Activated CD8-positive, alpha-beta T cell treated with anti-CD3 and anti-CD28 coated beads, Interleukin-2, amount 10 ng/mL, durations not matched to agents 7 days and 5 days (primary cell): ENCODE measurements at regions not wholly inside any gene's neighbourhood (a gene's known extent, or its start where the extent isn't known, plus 50 kb on each side); places are given as distances from the start of the nearest gene placed in this dataset.

Experiments
- ATAC-seq: fragments of 150-1000 bp; cut with Tn5 transposase; one replicate; pipeline ENCODE4 v1.10.0; 2021; ENCODE audit warnings: moderate library complexity
- CTCF ChIA-PET: fragments of 350-600 bp; sonication (Branson Sonifier 250); formaldehyde crosslinking; loops from one replicate; lab custom pipeline; 2021; ENCODE audit warnings: antibody characterized with exemption; lab: Charles Lee
- POLR2A ChIA-PET: fragments of 350-600 bp; sonication (Branson Sonifier 250); formaldehyde crosslinking; loops from one replicate; lab custom pipeline; 2021; ENCODE audit warnings: antibody characterized with exemption; lab: Charles Lee
- DNase-seq: peaks from one replicate; pipeline ENCODE4 v3.0.0-alpha.2; 2020
- H3K27ac Mint-ChIP-seq: one replicate; pipeline ENCODE4 v1.8.0; 2021; ENCODE audit warnings: mild to moderate bottlenecking, mixed read lengths
- H3K27me3 Mint-ChIP-seq: one replicate; pipeline ENCODE4 v1.8.0; 2021; ENCODE audit warnings: low read depth, mixed read lengths
- H3K36me3 Mint-ChIP-seq: one replicate; pipeline ENCODE4 v1.8.0; 2021; ENCODE audit warnings: low read depth, mixed read lengths
- H3K4me1 Mint-ChIP-seq: one replicate; pipeline ENCODE4 v1.8.0; 2021; ENCODE audit warnings: low read depth, mixed read lengths
- H3K4me3 Mint-ChIP-seq: one replicate; pipeline ENCODE4 v1.8.0; 2021; ENCODE audit warnings: mild to moderate bottlenecking, mixed read lengths
- H3K9me3 Mint-ChIP-seq: one replicate; pipeline ENCODE4 v1.8.0; 2022; ENCODE audit warnings: mixed read lengths; ENCODE audit not compliant: insufficient read depth

DNA sequence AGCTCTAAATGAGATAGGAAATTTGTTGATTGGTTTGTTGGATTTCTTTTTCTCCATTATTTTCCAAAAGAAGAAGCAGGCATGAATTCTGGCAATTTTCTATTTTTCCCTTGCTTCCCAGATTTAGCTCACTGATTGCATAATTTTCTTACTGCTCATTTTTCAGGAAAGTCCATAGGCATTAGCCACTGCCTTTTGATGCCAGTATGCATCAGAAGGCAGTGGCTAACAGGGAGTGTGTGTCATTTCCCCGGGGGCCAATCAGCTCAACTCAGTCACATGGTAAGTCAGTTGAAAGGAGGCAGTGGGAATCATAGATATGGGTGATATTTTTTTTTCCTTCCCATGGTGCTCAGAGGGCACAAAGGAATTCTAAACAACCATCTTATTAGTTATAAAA, 156.7 kb downstream of the TRIML1 start:
- Mint-ChIP-seq H3K9me3 (no peaks in the 10 kb centered on the region), H3K4me3 (no peak overlapping the region), H3K27me3 (no peaks in the 10 kb centered on the region), H3K36me3 (no peaks in the 10 kb centered on the region), H3K4me1 (no peaks in the 10 kb centered on the region), H3K27ac (no peak overlapping the region)
- ChIA-PET CTCF (no interaction called here), POLR2A (interaction anchor here (0.7 kb wide), 1 partner anchor 40 kb away, joined by 3 read pairs; no protein-coding TSS in a partner anchor)
- DNase-seq: no peak
- ATAC-seq: no peak

DNA sequence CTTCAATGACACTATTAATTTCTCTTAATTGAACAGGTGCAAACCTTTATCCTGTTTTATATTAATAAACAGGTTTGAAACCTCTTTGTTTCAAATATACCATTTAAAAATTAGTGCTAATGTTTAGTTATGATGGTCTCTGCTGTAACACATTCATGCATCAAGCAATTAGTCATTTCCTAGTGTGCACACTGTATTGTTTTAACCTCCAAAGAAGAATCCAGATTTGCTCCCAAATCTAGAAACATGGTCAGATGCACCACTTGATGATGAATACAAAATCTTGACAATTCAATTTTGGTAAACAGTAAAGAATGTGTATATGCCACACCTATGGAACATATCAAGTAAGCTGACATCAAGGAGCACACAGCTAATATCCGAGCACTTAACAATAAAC, 157.1 kb downstream of the TRIML1 start:
- ATAC-seq: no peak
- CTCF ChIA-PET: no interaction called here
- no peak overlapping the region for H3K27ac Mint-ChIP-seq
- no peaks in the 10 kb centered on the region for H3K4me1 Mint-ChIP-seq
- no peaks in the 10 kb centered on the region for H3K27me3 Mint-ChIP-seq
- POLR2A ChIA-PET: interaction anchor here (0.7 kb wide), 1 partner anchor 40 kb away, joined by 3 read pairs; no protein-coding TSS in a partner anchor
- H3K9me3 Mint-ChIP-seq: no peaks in the 10 kb centered on the region
- H3K36me3 Mint-ChIP-seq: no peaks in the 10 kb centered on the region
- H3K4me3 Mint-ChIP-seq: no peak overlapping the region
- DNase-seq: no peak

DNA sequence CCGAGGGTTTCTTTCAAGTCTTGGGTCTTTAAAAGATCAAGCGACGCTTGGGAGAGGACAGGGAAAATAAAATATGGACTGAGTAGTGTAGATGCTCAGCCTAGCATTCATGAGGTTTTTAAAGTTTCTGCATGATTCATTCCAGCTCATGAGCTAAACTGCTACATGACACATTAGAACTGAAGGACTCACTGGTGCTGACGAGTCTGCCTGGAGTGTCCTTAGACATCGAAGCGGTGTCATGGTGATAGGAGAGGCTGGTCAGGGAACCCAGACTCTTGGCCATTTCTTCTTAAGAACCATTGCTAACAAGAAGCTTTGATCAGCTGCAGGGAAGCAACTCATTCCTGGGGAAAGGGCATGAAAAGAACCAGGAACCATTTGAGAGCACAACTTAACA, 158.6 kb downstream of the TRIML1 start:
- no peak overlapping the region for H3K4me3 Mint-ChIP-seq
- CTCF ChIA-PET: no interaction called here
- H3K4me1 Mint-ChIP-seq: no peaks in the 10 kb centered on the region
- H3K36me3 Mint-ChIP-seq: peaks cover 2% of the 10 kb centered on the region
- ATAC-seq (no peak), DNase-seq (no peak)
- peaks cover 4% of the 10 kb centered on the region for H3K9me3 Mint-ChIP-seq
- no peaks in the 10 kb centered on the region for H3K27me3 Mint-ChIP-seq
- POLR2A ChIA-PET: no interaction called here
- no peak overlapping the region for H3K27ac Mint-ChIP-seq

DNA sequence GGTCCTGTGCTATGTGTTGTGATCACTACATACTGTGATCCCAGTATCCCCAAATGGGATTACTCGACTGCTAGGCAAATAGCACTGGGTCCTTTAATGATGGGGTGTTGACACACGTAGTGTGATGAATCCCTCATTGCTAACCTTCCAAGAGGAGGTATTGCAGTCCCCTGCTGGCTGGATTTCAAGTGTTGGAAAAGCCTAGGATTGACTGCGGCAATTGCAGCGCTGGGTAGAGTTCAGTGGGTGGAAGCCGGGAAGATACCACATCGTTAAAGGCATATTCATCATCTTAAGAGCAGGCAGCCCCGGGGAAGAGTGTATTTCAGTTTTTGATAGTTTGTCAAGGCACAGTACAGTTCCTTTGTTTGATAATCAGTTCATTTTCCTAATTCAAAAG, 159.9 kb downstream of the TRIML1 start:
- H3K4me1 Mint-ChIP-seq: no peaks in the 10 kb centered on the region
- no peaks in the 10 kb centered on the region for H3K27me3 Mint-ChIP-seq
- peaks cover 2% of the 10 kb centered on the region for H3K36me3 Mint-ChIP-seq
- DNase-seq: no peak
- ChIA-PET CTCF (no interaction called here), POLR2A (no interaction called here)
- no peak overlapping the region for H3K4me3 Mint-ChIP-seq
- peaks cover 4% of the 10 kb centered on the region for H3K9me3 Mint-ChIP-seq
- no peak overlapping the region for H3K27ac Mint-ChIP-seq
- no peak for ATAC-seq

DNA sequence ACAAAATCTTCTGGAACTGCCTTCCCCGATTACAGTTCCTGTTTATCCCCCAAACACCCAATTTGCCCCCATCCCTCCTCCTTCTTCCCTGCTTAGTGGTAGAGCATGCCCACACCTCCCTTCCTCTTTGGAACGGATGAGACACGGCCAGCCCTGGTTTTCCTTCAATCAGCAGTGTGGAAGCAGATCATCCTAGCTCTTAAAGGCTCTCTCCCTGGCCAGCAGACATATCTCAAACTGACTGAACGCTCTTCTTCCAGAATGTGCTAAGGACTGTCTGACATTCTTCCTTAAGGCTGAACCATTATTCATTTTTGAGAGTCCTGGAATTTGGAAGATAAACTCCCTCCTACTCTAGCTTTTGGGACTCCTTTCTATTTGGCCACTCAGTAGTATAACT, 161.1 kb downstream of the TRIML1 start:
- H3K9me3 Mint-ChIP-seq: peaks cover 12% of the 10 kb centered on the region
- ATAC-seq: no peak
- peaks cover 2% of the 10 kb centered on the region for H3K36me3 Mint-ChIP-seq
- ChIA-PET POLR2A (no interaction called here), CTCF (no interaction called here)
- H3K4me3 Mint-ChIP-seq: no peak overlapping the region
- H3K4me1 Mint-ChIP-seq: no peaks in the 10 kb centered on the region
- no peaks in the 10 kb centered on the region for H3K27me3 Mint-ChIP-seq
- no peak overlapping the region for H3K27ac Mint-ChIP-seq
- DNase-seq: no peak

DNA sequence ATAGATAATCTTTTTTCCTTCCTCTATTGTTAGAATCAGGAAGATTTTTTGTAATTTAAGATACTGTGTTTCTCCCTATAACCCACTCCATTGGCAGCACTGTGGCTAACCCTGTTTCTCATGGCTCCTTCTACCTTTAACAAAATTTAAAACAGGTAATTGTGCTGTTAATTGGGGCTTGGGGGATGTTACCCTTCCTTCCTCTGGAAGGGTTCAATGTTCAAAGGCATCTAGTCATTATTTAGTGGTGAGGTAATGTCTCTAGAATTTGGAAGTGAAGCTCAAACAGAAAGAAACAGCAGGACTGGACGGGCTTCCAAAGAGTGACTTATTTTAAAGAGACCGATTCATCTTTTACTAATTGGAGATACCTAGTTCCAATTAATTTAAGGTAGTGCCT, 166.4 kb downstream of the TRIML1 start:
- H3K27me3 Mint-ChIP-seq: no peaks in the 10 kb centered on the region
- peaks cover 2% of the 10 kb centered on the region for H3K36me3 Mint-ChIP-seq
- DNase-seq (no peak), ATAC-seq (no peak)
- CTCF ChIA-PET: no interaction called here
- POLR2A ChIA-PET: no interaction called here
- H3K9me3 Mint-ChIP-seq: peaks cover 19% of the 10 kb centered on the region
- H3K27ac Mint-ChIP-seq: no peak overlapping the region
- no peak overlapping the region for H3K4me3 Mint-ChIP-seq
- H3K4me1 Mint-ChIP-seq: no peaks in the 10 kb centered on the region

DNA sequence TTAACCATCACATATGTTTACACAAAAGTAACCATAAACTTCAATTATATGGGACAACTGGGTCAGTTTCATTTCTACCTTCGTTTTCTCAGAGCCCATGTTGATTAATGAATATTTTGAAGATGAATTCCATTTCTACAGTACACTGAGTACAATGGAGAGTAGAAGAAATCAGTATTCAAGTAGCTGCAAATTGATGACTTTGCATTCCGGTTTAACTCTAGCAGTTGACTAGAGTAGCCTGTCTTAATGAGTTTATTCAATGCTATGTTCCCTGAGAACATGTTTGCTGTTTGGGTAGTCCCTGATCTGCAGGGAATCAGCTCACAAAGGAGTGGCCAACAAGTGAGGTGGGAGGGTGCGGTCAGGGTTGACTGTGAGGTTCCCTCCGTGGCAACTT, 168.3 kb downstream of the TRIML1 start:
- no peak overlapping the region for H3K4me3 Mint-ChIP-seq
- CTCF ChIA-PET: no interaction called here
- H3K27me3 Mint-ChIP-seq: no peaks in the 10 kb centered on the region
- H3K9me3 Mint-ChIP-seq: peaks cover 15% of the 10 kb centered on the region
- DNase-seq (no peak), ATAC-seq (no peak)
- H3K27ac Mint-ChIP-seq: no peak overlapping the region
- H3K36me3 Mint-ChIP-seq: no peaks in the 10 kb centered on the region
- no peaks in the 10 kb centered on the region for H3K4me1 Mint-ChIP-seq
- POLR2A ChIA-PET: no interaction called here

DNA sequence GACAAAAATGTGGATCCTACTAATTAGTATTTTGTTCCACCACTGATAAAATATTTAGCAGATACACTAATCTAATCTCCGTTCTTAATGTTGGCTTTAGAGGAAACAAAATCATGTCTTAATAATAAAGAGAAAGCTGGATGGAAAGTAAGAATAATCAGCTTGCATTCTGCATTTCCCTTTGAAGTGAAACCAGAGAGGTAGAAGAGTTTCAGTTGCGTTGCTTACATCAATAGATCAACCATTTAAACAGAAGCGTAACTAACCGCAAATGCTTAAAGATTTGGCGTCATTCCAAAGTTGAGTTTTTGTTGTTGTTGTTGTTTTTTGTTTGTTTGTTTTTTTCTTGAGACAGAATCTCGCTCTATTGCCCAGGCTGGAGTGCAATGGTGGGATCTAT, 168.9 kb downstream of the TRIML1 start:
- H3K36me3 Mint-ChIP-seq: no peaks in the 10 kb centered on the region
- ChIA-PET POLR2A (no interaction called here), CTCF (no interaction called here)
- H3K4me1 Mint-ChIP-seq: no peaks in the 10 kb centered on the region
- no peaks in the 10 kb centered on the region for H3K27me3 Mint-ChIP-seq
- H3K27ac Mint-ChIP-seq: no peak overlapping the region
- no peak for ATAC-seq
- peaks cover 19% of the 10 kb centered on the region for H3K9me3 Mint-ChIP-seq
- no peak for DNase-seq
- H3K4me3 Mint-ChIP-seq: no peak overlapping the region

DNA sequence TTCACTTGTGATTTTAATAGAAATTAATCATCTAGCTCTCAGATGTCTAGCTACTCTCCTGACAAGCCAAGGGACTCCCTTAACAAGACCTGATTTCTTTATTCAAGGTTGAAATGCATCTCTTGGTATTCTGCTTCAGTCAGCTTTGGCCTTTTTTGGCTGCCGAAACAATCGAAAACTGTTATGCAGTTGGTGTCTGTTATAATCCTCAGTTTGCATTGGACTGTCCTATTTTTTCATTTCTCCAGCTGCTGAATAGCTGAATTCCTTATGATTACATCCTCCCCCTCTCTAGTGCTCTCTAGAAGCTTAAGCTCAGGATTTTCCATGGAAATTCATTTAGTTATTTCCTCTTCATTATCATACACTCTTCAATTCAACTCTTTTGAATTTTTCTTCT, 177.2 kb downstream of the TRIML1 start:
- H3K36me3 Mint-ChIP-seq: no peaks in the 10 kb centered on the region
- no peaks in the 10 kb centered on the region for H3K4me1 Mint-ChIP-seq
- CTCF ChIA-PET: no interaction called here
- H3K27ac Mint-ChIP-seq: no peak overlapping the region
- H3K27me3 Mint-ChIP-seq: no peaks in the 10 kb centered on the region
- POLR2A ChIA-PET: no interaction called here
- no peak for DNase-seq
- no peak overlapping the region for H3K4me3 Mint-ChIP-seq
- no peak for ATAC-seq
- peaks cover 17% of the 10 kb centered on the region for H3K9me3 Mint-ChIP-seq

DNA sequence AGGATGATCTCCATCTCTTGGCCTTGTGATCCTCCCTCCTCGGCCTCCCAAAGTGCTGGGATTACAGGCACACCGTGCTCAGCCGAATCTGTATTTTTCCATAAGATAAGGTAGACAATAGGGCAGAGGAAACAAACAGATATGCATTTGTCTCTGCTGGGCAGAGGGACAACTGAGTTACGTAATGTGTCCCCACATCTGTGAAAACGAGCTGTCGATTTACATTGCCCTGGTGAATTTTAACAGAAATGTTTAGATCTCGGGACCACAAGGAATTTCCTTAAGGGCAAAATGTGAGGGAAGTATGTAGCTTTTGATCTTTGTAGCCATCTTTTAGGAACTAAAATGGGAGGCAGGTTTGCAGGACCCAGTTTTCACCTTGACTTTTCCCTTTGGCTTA, 189.7 kb downstream of the TRIML1 start:
- Mint-ChIP-seq H3K27ac (no peak overlapping the region), H3K27me3 (no peaks in the 10 kb centered on the region), H3K9me3 (peaks cover 8% of the 10 kb centered on the region), H3K4me3 (no peak overlapping the region), H3K4me1 (no peaks in the 10 kb centered on the region), H3K36me3 (no peaks in the 10 kb centered on the region)
- ChIA-PET POLR2A (no interaction called here), CTCF (no interaction called here)
- DNase-seq (no peak), ATAC-seq (no peak)

DNA sequence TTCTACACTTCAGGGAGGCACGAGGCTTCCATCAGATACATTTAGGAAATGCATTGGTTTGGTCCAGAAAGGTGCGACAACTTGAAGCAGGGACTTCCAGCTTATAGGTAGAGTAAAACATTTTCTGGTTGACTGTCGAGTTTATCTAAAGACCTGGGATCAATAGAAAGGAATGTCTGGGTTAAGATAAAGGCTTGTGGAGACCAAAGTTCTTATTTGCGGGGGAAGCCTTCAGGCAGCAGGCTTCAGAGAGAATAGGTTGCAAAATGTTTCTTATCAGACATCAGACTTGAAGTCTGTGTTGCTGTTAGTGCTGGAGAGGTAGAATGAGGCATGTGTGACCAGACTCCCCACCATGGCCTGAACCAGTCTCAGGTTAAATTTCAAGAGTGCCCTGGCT, 190.3 kb downstream of the TRIML1 start:
- CTCF ChIA-PET: no interaction called here
- no peaks in the 10 kb centered on the region for H3K27me3 Mint-ChIP-seq
- H3K9me3 Mint-ChIP-seq: peaks cover 8% of the 10 kb centered on the region
- DNase-seq (no peak), ATAC-seq (no peak)
- H3K27ac Mint-ChIP-seq: no peak overlapping the region
- H3K4me3 Mint-ChIP-seq: no peak overlapping the region
- no peaks in the 10 kb centered on the region for H3K36me3 Mint-ChIP-seq
- POLR2A ChIA-PET: no interaction called here
- no peaks in the 10 kb centered on the region for H3K4me1 Mint-ChIP-seq

DNA sequence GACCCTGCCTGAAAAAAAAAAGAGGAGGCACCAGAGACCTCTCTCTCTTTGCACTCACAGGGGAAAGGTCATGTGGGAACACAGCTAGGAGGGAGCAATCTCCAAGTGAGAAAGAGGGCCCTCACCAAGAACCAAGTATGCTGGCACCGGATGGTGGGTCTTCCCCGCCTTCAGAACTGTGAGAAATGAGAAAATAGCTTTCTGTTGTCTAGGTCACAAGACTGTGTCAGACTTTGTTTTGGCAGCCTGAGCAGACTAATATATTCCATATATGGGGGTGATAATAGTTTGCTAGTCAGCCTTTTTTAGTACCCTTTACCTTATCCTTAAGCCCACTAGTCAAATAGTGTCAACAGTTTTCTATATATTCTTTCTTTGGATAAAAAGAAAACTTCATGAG, 193.0 kb downstream of the TRIML1 start:
- H3K4me3 Mint-ChIP-seq: no peak overlapping the region
- no peaks in the 10 kb centered on the region for H3K36me3 Mint-ChIP-seq
- POLR2A ChIA-PET: no interaction called here
- H3K27ac Mint-ChIP-seq: no peak overlapping the region
- ATAC-seq (no peak), DNase-seq (no peak)
- no peaks in the 10 kb centered on the region for H3K4me1 Mint-ChIP-seq
- peaks cover 11% of the 10 kb centered on the region for H3K9me3 Mint-ChIP-seq
- CTCF ChIA-PET: no interaction called here
- H3K27me3 Mint-ChIP-seq: no peaks in the 10 kb centered on the region

DNA sequence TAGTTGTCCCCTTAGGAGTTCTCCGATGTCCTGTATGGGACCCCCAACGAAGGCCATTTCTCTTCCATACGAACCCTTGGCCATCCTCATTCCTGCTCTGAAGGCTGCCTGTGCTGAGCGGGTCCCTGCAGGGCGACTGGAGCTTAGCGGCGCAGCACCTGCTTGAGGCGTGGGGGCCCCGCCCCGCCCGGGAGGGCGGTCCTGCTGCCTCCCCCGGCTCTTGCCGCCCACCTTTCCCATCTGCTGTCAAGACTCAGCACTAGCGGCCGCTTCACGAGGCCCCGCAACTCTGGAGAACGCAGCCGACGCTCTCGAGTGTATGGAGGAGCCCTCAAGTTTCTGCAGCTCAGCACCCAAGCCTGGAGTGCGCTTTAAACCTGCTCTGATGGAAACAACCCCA, 197.7 kb downstream of the TRIML1 start:
- Mint-ChIP-seq H3K9me3 (peaks cover 15% of the 10 kb centered on the region), H3K4me3 (no peak overlapping the region)
- no peak for ATAC-seq

More for the DNA sequence above, 197.7 kb downstream of the TRIML1 start:
- Mint-ChIP-seq H3K36me3 (no peaks in the 10 kb centered on the region), H3K4me1 (no peaks in the 10 kb centered on the region), H3K27me3 (no peaks in the 10 kb centered on the region), H3K27ac (no peak overlapping the region)
- ChIA-PET CTCF (no interaction called here), POLR2A (no interaction called here)
- no peak for DNase-seq
